GM23338 (cell line): ENCODE measurements at regions not wholly inside any gene's neighbourhood (a gene's known extent, or its start where the extent isn't known, plus 50 kb on each side); places are given as distances from the start of the nearest gene placed in this dataset.

Experiments
- EZH2 ChIP-seq: fragments of 200-600 bp; sonication (generic); IDR thresholded peaks from one replicate; pipeline ENCODE4 v1.8.0; 2017; ENCODE audit warnings: antibody characterized with exemption, mild to moderate bottlenecking, low read depth; ENCODE audit not compliant: unreplicated experiment
- TF ChIP-seq, protein P1 (sequence below): IDR thresholded peaks from one replicate; pipeline ENCODE4 v1.6.1; 2018; ENCODE audit warnings: antibody characterized with exemption; ENCODE audit not compliant: unreplicated experiment
- TF ChIP-seq, protein P2 (sequence below), 2 experiments: fragments of 200-600 bp in 1 of 2; sonication (generic) in 1 of 2; conservative IDR thresholded peaks; 2 replicates each; pipeline versions ENCODE4 v1.5.1 to v1.6.1; 2016 to 2017; ENCODE audit warnings: antibody characterized with exemption in 2 of 2, low read depth in 2 of 2, mild to moderate bottlenecking in 2 of 2, moderate library complexity in 1 of 2

- TF ChIP-seq, protein P1, sequence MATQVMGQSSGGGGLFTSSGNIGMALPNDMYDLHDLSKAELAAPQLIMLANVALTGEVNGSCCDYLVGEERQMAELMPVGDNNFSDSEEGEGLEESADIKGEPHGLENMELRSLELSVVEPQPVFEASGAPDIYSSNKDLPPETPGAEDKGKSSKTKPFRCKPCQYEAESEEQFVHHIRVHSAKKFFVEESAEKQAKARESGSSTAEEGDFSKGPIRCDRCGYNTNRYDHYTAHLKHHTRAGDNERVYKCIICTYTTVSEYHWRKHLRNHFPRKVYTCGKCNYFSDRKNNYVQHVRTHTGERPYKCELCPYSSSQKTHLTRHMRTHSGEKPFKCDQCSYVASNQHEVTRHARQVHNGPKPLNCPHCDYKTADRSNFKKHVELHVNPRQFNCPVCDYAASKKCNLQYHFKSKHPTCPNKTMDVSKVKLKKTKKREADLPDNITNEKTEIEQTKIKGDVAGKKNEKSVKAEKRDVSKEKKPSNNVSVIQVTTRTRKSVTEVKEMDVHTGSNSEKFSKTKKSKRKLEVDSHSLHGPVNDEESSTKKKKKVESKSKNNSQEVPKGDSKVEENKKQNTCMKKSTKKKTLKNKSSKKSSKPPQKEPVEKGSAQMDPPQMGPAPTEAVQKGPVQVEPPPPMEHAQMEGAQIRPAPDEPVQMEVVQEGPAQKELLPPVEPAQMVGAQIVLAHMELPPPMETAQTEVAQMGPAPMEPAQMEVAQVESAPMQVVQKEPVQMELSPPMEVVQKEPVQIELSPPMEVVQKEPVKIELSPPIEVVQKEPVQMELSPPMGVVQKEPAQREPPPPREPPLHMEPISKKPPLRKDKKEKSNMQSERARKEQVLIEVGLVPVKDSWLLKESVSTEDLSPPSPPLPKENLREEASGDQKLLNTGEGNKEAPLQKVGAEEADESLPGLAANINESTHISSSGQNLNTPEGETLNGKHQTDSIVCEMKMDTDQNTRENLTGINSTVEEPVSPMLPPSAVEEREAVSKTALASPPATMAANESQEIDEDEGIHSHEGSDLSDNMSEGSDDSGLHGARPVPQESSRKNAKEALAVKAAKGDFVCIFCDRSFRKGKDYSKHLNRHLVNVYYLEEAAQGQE: no peak
- TF ChIP-seq, protein P2, sequence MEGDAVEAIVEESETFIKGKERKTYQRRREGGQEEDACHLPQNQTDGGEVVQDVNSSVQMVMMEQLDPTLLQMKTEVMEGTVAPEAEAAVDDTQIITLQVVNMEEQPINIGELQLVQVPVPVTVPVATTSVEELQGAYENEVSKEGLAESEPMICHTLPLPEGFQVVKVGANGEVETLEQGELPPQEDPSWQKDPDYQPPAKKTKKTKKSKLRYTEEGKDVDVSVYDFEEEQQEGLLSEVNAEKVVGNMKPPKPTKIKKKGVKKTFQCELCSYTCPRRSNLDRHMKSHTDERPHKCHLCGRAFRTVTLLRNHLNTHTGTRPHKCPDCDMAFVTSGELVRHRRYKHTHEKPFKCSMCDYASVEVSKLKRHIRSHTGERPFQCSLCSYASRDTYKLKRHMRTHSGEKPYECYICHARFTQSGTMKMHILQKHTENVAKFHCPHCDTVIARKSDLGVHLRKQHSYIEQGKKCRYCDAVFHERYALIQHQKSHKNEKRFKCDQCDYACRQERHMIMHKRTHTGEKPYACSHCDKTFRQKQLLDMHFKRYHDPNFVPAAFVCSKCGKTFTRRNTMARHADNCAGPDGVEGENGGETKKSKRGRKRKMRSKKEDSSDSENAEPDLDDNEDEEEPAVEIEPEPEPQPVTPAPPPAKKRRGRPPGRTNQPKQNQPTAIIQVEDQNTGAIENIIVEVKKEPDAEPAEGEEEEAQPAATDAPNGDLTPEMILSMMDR (conservative IDR thresholded peaks at IDR 0.05; ENCODE audit: low read depth in 2 of 2): no peak
- no peak for TF ChIP-seq EZH2
Observed at GRCh38 chr3:161689584-161690298, 193.1 kb downstream of the OTOL1 start.
